ENCODE measurements at regions not wholly inside any gene's neighbourhood (a gene's known extent, or its start where the extent isn't known, plus 50 kb on each side); places are given as distances from the start of the nearest gene placed in this dataset.
"Not testable (repeated sequence)": the region's sequence is repeated elsewhere in the genome, so short reads cannot be mapped to it uniquely, and the experiment has no call there.

DNA sequence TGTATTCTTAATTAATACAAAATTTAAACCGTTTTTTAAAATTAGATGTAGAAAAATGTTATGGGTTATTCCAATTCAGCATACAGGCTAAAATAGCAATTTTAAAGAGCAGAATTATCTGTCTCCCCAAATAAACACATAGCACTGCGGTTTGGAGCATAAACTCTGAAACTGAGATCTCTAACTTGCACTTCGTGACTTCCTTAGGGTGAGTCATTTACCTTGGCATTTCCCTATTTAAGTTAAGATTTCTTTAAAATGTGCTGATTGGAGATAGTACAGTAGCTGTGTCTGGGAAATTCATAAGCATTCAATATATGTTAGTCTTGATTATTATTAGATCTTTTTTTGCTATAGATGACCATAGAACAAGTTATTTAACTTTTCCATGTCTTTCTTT lies 143.8 kb downstream of the KDM5D start:
- ChIA-PET POLR2A (no interaction called here), CTCF (interaction anchor here (1.5 kb wide), 1 partner anchor 15 kb away, joined by 3 read pairs; no protein-coding TSS in a partner anchor)
- peak; percentile 17 for DNase-seq (ENCODE audit: low read depth, low spot score)
- TF ChIP-seq, protein P1, sequence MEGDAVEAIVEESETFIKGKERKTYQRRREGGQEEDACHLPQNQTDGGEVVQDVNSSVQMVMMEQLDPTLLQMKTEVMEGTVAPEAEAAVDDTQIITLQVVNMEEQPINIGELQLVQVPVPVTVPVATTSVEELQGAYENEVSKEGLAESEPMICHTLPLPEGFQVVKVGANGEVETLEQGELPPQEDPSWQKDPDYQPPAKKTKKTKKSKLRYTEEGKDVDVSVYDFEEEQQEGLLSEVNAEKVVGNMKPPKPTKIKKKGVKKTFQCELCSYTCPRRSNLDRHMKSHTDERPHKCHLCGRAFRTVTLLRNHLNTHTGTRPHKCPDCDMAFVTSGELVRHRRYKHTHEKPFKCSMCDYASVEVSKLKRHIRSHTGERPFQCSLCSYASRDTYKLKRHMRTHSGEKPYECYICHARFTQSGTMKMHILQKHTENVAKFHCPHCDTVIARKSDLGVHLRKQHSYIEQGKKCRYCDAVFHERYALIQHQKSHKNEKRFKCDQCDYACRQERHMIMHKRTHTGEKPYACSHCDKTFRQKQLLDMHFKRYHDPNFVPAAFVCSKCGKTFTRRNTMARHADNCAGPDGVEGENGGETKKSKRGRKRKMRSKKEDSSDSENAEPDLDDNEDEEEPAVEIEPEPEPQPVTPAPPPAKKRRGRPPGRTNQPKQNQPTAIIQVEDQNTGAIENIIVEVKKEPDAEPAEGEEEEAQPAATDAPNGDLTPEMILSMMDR (IDR thresholded peaks at IDR 0.05; ENCODE audit: insufficient read depth, low read length, missing control alignments) = no peak
- no peak overlapping the region for H3K4me3 ChIP-seq (ENCODE audit: low read depth, low read length)

DNA sequence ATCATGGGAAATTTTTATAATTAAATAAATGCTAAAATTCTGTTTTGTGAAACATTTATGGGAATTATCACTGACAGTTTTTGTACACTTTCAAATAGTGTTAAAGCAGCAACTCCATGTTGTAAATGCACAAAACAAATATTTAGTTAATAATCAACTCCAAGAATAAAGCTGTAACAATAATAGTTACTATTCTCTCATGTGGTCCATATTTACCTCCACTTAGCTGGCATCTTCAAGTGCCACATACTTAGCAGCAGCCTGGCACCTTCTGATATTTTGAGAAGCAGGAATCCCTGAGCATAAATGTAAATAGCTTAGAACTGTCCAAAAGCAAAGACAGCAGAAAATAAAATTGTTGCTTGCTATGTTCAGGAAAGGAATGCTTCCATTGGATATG lies 154.3 kb downstream of the KDM5D start:
- CTCF ChIA-PET = no interaction called here
- H3K4me3 ChIP-seq (ENCODE audit: low read depth, low read length) = no peak overlapping the region
- no peak for DNase-seq (ENCODE audit: low read depth, low spot score)
- TF ChIP-seq, protein P1 (IDR thresholded peaks at IDR 0.05; ENCODE audit: insufficient read depth, low read length, missing control alignments) = no peak
- POLR2A ChIA-PET = no interaction called here

DNA sequence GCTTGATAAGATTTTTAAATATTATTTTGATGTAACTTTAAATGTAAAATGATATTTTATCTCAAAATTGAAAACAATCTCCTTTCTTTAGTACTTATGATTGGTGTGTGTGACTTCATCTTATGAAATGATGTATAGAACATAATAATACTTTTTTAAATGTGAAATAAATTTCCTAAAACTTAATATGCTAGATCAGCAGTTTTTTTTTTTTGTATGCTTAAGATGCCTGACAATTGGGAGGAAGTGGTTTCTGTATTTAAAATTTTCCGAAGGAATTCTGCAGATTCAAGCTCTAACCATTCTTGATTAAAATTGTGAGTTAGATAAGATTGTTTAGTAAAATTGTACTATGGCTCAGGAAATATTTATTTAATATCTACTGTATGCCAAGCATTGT lies 154.9 kb downstream of the KDM5D start:
- POLR2A ChIA-PET = no interaction called here

DNA sequence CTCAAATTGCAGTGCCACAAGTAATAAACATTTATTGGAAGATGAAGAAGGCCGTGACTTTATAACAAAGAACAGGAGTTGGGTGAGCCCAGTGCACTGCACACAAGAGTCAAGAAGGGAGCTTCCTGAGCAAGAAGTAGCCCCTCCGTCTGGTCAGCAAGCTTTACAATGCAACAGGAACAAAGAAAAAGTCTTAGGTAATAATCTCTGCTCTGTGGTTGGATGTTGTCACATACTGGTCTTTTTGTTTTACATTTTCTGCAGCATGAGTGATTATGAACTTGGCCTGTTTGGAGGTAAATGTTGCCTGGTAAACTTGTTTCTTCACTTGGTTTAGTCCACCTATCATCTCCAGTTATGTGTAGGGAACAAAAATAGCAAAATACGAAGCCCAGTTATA lies 157.2 kb downstream of the KDM5D start:
- ChIA-PET POLR2A (no interaction called here), CTCF (no interaction called here)
- no peak overlapping the region for H3K4me3 ChIP-seq (ENCODE audit: low read depth, low read length)
- TF ChIP-seq, protein P1 (IDR thresholded peaks at IDR 0.05; ENCODE audit: insufficient read depth, low read length, missing control alignments) = no peak
- no peak for DNase-seq (ENCODE audit: low read depth, low spot score)

More for the DNA sequence above, 154.9 kb downstream of the KDM5D start:
- CTCF ChIA-PET = no interaction called here
- no peak for DNase-seq (ENCODE audit: low read depth, low spot score)
- H3K4me3 ChIP-seq (ENCODE audit: low read depth, low read length) = no peak overlapping the region
- TF ChIP-seq, protein P1 (IDR thresholded peaks at IDR 0.05; ENCODE audit: insufficient read depth, low read length, missing control alignments) = no peak

DNA sequence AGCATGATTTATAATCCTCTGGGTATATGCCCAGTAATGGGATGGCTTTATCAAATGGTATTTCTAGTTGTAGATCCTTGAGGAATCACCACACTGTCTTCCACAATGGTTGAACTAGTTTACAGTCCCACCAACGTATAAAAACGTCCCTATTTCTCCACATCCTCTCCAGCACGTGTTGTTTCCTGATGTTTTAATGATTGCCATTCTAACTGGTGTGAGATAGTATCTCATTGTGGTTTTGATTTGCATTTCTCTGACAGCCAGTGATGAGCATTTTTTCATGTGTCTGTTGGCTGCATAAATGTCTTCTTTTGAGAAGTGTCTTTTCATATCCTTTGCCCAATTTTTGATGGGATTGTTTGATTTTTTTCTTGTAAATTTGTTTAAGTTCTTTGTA lies 163.5 kb downstream of the KDM5D start:
- H3K4me3 ChIP-seq (ENCODE audit: low read depth, low read length); POLR2A ChIA-PET; DNase-seq (ENCODE audit: low read depth, low spot score); CTCF ChIA-PET: not testable (repeated sequence)

DNA sequence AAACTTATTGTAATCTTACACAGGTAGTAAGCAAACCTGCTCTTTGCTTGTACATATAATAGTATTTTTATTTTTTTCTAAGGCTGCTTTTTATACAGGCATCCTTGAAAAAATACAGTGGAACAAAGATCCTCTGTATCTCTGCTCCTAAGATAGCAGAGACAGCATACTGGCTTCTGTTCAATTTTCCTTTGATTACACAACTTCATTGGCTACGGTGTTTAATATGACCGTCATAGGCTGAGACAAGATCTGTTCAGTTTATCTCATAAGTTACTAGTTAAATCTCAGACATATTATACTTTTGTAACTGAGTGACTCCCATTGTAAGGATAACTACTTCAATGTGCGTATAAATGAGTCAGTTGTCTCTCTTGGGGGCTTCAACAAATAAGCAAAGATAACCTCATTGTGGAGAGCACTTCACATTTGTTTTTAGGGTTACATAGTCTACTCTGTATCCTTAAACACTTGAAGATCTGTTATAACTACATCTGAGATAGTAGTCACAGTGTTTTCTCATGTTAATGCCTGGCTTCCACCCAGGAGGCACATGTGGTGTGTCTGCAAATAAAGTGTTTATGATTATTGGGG lies 166.1 kb downstream of the KDM5D start:
- no peak for DNase-seq (ENCODE audit: low read depth, low spot score)
- TF ChIP-seq, protein P1 (IDR thresholded peaks at IDR 0.05; ENCODE audit: insufficient read depth, low read length, missing control alignments) = no peak
- POLR2A ChIA-PET = no interaction called here
- CTCF ChIA-PET = no interaction called here
- H3K4me3 ChIP-seq (ENCODE audit: low read depth, low read length) = no peak overlapping the region

DNA sequence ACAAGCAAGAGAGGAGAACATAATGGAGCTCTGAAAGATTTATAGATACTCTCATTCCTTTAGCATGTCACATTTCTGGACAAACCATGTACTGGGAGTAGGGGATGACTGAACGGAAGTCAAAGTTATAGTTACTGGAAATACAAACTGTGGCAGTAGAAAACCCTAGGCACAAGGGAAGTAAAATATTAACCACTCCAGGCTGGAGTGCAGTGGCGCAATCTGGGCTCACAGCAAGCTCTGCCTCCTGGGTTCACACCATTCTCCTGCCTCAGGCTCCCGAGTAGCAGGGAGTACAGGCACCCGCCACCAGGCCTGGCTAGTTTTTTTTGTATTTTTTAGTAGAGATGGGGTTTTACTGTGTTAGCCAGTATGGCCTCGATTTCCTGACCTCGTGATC lies 167.3 kb downstream of the KDM5D start:
- no peak for DNase-seq (ENCODE audit: low read depth, low spot score)
- ChIA-PET POLR2A (no interaction called here), CTCF (no interaction called here)
- TF ChIP-seq, protein P1 (IDR thresholded peaks at IDR 0.05; ENCODE audit: insufficient read depth, low read length, missing control alignments) = no peak
- no peak overlapping the region for H3K4me3 ChIP-seq (ENCODE audit: low read depth, low read length)
